Panc1 (cell line): ENCODE measurements at regions not wholly inside any gene's neighbourhood (a gene's known extent, or its start where the extent isn't known, plus 50 kb on each side); places are given as distances from the start of the nearest gene placed in this dataset.

Experiments
- ATAC-seq: fragments of 200-7000 bp; cut with Tn5 transposase; 2 replicates; pipeline ENCODE4 v1.9.1; 2020; ENCODE audit warnings: mild to moderate bottlenecking, moderate library complexity
- BruUV-seq: library from RNA; stranded (reverse); fragments of 400-500 nt; replicated peaks from 2 replicates; lab custom pipeline; 2021; lab: Mats Ljungman, UMichigan
- CTCF ChIA-PET: fragments of 300-600 bp; sonication (Branson Sonifier 250); formaldehyde crosslinking; loops from one replicate; lab custom pipeline; 2022; ENCODE audit warnings: antibody characterized with exemption; lab: Charles Lee
- POLR2A ChIA-PET: fragments of 300-600 bp; sonication (Branson Sonifier 250); formaldehyde crosslinking; loops from one replicate; lab custom pipeline; 2022; ENCODE audit warnings: antibody characterized with exemption; lab: Charles Lee
- DNase-seq: peaks from one replicate; pipeline ENCODE4 v3.0.0-alpha.2; 2010; ENCODE audit warnings: low read depth, low spot score
- H3K27ac ChIP-seq: 2 replicates; pipeline ENCODE4 v1.5.1; 2011; ENCODE audit warnings: mild to moderate bottlenecking, low read length, inconsistent platforms
- H3K27me3 ChIP-seq: fragments of 200-500 bp; sonication (Bioruptor generic); 2 replicates; pipeline ENCODE4 v1.6.0; 2014; ENCODE audit warnings: low read length, inconsistent platforms; ENCODE audit not compliant: control insufficient read depth, insufficient read depth
- H3K36me3 ChIP-seq: fragments of 200-500 bp; sonication (Bioruptor generic); 2 replicates; pipeline ENCODE4 v1.5.1; 2014; ENCODE audit warnings: inconsistent platforms, mild to moderate bottlenecking, low read length, moderate library complexity; ENCODE audit not compliant: control insufficient read depth, insufficient read depth
- H3K4me1 ChIP-seq: 2 replicates; pipeline ENCODE4 v1.5.1; 2011; ENCODE audit warnings: inconsistent platforms, mild to moderate bottlenecking, low read length, moderate library complexity; ENCODE audit not compliant: control insufficient read depth, insufficient read depth
- H3K4me3 ChIP-seq, 2 experiments: 2 replicates each; pipeline ENCODE4 v1.5.1; 2011 to 2012; ENCODE audit warnings: low read depth in 2 of 2, low read length in 2 of 2, mild to moderate bottlenecking in 2 of 2, inconsistent platforms in 1 of 2, moderate library complexity in 1 of 2
- H3K9me3 ChIP-seq: fragments of 200-500 bp; sonication (Bioruptor generic); 2 replicates; pipeline ENCODE4 v1.5.1; 2014; ENCODE audit warnings: low read depth, mild to moderate bottlenecking, inconsistent platforms, low read length, moderate library complexity; ENCODE audit not compliant: control insufficient read depth, insufficient read depth
- POLR2AphosphoS5 ChIP-seq: IDR thresholded peaks from 2 replicates; pipeline ENCODE4 v1.6.1; 2012; ENCODE audit warnings: mild to moderate bottlenecking, low read depth, low read length, moderate library complexity
- SIN3A ChIP-seq: IDR thresholded peaks from 2 replicates; pipeline ENCODE4 v1.6.1; 2012; ENCODE audit warnings: low read depth, mild to moderate bottlenecking, low read length, moderate library complexity, borderline replicate concordance; ENCODE audit not compliant: insufficient read depth
- TCF7L2 ChIP-seq: IDR thresholded peaks from 2 replicates; pipeline ENCODE4 v1.6.1; 2011; ENCODE audit warnings: mild to moderate bottlenecking, low read depth, low read length, inconsistent platforms
- in situ Hi-C: cut with HindIII; loops from 2 replicates; pipeline ENCODE4 v1.10.0; 2016; ENCODE audit warnings: low sequenced_read_pairs, low pct_unique_long_range_greater_than_20kb
- intact Hi-C: fragments of 100-400 bp; cut with micrococcal nuclease; formaldehyde crosslinking; loops from one replicate; pipeline ENCODE4 v1.10.0; 2022; ENCODE audit not compliant: unreplicated experiment
- TF ChIP-seq, protein P1 (sequence below), 2 experiments: IDR thresholded peaks; 2 replicates each; pipeline ENCODE4 v1.6.1; 2011 to 2012; ENCODE audit warnings: low read depth in 2 of 2, control low read depth in 1 of 2, low read length in 1 of 2, mild to moderate bottlenecking in 1 of 2, moderate library complexity in 1 of 2; ENCODE audit not compliant: insufficient read depth in 1 of 2
- TF ChIP-seq, protein P2 (sequence below): fragments of 450-650 bp; IDR thresholded peaks from 2 replicates; pipeline ENCODE4 v1.5.1; 2017; ENCODE audit warnings: mild to moderate bottlenecking

DNA sequence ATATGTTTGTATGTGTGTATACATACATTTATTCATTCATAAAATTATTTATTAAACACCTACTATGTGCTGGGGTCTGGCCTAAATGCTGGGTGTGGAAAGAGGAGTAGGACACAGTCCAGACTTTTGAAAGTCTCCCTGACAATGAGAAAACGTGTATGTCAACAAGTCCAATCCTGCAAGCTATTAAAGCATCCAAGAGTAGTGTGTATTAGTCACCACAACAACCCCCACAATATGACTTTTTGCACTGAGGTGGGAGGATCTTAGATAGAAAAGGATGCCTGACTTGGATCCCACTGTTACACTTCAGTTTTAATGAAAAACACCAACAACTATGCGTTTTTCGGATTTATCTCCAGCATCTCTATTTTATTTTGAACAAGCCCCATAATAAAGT is 446.4 kb downstream of the EPHA4 start:
- POLR2A ChIA-PET = no interaction called here
- H3K9me3 ChIP-seq = no peaks in the 10 kb centered on the region
- in situ Hi-C loops (no loop called here), intact Hi-C loops (no loop called here)
- H3K27ac ChIP-seq = no peak overlapping the region
- no peaks in the 10 kb centered on the region for H3K27me3 ChIP-seq
- no peak for TF ChIP-seq SIN3A
- TF ChIP-seq POLR2AphosphoS5 = no peak
- TF ChIP-seq, protein P1, sequence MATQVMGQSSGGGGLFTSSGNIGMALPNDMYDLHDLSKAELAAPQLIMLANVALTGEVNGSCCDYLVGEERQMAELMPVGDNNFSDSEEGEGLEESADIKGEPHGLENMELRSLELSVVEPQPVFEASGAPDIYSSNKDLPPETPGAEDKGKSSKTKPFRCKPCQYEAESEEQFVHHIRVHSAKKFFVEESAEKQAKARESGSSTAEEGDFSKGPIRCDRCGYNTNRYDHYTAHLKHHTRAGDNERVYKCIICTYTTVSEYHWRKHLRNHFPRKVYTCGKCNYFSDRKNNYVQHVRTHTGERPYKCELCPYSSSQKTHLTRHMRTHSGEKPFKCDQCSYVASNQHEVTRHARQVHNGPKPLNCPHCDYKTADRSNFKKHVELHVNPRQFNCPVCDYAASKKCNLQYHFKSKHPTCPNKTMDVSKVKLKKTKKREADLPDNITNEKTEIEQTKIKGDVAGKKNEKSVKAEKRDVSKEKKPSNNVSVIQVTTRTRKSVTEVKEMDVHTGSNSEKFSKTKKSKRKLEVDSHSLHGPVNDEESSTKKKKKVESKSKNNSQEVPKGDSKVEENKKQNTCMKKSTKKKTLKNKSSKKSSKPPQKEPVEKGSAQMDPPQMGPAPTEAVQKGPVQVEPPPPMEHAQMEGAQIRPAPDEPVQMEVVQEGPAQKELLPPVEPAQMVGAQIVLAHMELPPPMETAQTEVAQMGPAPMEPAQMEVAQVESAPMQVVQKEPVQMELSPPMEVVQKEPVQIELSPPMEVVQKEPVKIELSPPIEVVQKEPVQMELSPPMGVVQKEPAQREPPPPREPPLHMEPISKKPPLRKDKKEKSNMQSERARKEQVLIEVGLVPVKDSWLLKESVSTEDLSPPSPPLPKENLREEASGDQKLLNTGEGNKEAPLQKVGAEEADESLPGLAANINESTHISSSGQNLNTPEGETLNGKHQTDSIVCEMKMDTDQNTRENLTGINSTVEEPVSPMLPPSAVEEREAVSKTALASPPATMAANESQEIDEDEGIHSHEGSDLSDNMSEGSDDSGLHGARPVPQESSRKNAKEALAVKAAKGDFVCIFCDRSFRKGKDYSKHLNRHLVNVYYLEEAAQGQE (IDR thresholded peaks at IDR 0.05; ENCODE audit: insufficient read depth in 1 of 2, low read depth in 2 of 2, low read length in 1 of 2) = no peak
- no peak for TF ChIP-seq TCF7L2
- TF ChIP-seq, protein P2, sequence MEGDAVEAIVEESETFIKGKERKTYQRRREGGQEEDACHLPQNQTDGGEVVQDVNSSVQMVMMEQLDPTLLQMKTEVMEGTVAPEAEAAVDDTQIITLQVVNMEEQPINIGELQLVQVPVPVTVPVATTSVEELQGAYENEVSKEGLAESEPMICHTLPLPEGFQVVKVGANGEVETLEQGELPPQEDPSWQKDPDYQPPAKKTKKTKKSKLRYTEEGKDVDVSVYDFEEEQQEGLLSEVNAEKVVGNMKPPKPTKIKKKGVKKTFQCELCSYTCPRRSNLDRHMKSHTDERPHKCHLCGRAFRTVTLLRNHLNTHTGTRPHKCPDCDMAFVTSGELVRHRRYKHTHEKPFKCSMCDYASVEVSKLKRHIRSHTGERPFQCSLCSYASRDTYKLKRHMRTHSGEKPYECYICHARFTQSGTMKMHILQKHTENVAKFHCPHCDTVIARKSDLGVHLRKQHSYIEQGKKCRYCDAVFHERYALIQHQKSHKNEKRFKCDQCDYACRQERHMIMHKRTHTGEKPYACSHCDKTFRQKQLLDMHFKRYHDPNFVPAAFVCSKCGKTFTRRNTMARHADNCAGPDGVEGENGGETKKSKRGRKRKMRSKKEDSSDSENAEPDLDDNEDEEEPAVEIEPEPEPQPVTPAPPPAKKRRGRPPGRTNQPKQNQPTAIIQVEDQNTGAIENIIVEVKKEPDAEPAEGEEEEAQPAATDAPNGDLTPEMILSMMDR = no peak
- DNase-seq (no peak), ATAC-seq (no peak)
- H3K4me1 ChIP-seq = no peaks in the 10 kb centered on the region
- H3K4me3 ChIP-seq = no peak overlapping the region
- CTCF ChIA-PET = interaction anchor here (0.6 kb wide), 1 partner anchor 165 kb away, joined by 3 read pairs; no protein-coding TSS in a partner anchor
- H3K36me3 ChIP-seq = no peaks in the 10 kb centered on the region
- BruUV-seq = no TSS peak

DNA sequence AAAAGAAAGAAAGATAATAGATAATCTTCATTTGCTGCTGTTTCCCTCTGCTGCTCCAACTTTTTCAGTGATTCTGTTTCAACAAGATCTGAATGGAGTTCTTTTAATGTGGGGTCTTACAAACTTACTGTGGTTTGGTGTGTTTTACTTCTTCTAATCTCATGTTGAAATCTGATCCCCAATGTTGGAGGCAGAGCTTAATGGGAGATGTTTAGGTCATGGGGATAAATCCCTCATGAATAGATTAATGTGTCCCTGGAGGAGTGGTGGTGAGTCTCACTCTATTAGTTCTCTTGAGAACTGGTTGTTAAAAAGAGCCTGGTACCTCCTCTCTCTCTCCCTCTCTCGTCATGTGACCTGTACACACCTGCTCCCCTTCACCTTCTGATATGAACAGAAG is 442.4 kb downstream of the EPHA4 start:
- TF ChIP-seq, protein P2 = no peak
- TF ChIP-seq, protein P1 (IDR thresholded peaks at IDR 0.05; ENCODE audit: insufficient read depth in 1 of 2, low read depth in 2 of 2, low read length in 1 of 2) = no peak
- TF ChIP-seq SIN3A (no peak), POLR2AphosphoS5 (no peak), TCF7L2 (no peak)
- in situ Hi-C loops (no loop called here), intact Hi-C loops (no loop called here)
- H3K4me1 ChIP-seq = no peaks in the 10 kb centered on the region
- H3K27ac ChIP-seq = no peak overlapping the region
- DNase-seq = no peak
- ChIA-PET POLR2A (no interaction called here), CTCF (no interaction called here)
- no peaks in the 10 kb centered on the region for H3K9me3 ChIP-seq
- no peak overlapping the region for H3K4me3 ChIP-seq
- no peaks in the 10 kb centered on the region for H3K27me3 ChIP-seq
- no TSS peak for BruUV-seq
- H3K36me3 ChIP-seq = no peaks in the 10 kb centered on the region
- ATAC-seq = no peak
